HFF-Myc (cell line): ENCODE measurements at regions not wholly inside any gene's neighbourhood (a gene's known extent, or its start where the extent isn't known, plus 50 kb on each side); places are given as distances from the start of the nearest gene placed in this dataset.

ENCODE experiments used
- DNase-seq: peaks from one replicate; pipeline ENCODE4 v3.0.0-alpha.2; 2011; ENCODE audit warnings: low read depth; ENCODE audit errors: extremely low read depth
- H3K4me3 ChIP-seq: replicated peaks from 2 replicates; pipeline ENCODE4 v1.5.1; 2011; ENCODE audit warnings: low read depth, mild to moderate bottlenecking, control low read depth, low read length
- CTCF ChIP-seq: IDR thresholded peaks from 2 replicates; pipeline ENCODE4 v1.5.1; 2012; ENCODE audit warnings: mild to moderate bottlenecking, low read depth, low read length, control low read depth; ENCODE audit errors: missing control alignments

GRCh38 chr4:189376901-189377300 lies 563.8 kb upstream of the FRG1 start:
- TF ChIP-seq CTCF, result no peak
- no peak for DNase-seq
- no peak overlapping the region for H3K4me3 ChIP-seq

- no peak overlapping the region for H3K4me3 ChIP-seq
- no peak for DNase-seq
- TF ChIP-seq CTCF, result no peak
Measured at GRCh38 chr4:189377569-189377968, 563.1 kb upstream of the FRG1 start.

GRCh38 chr4:189385098-189385497 lies 555.6 kb upstream of the FRG1 start:
- H3K4me3 ChIP-seq, result no peak overlapping the region
- DNase-seq, result no peak
- no peak for TF ChIP-seq CTCF

GRCh38 chr4:189385579-189385978 lies 555.1 kb upstream of the FRG1 start:
- TF ChIP-seq CTCF, result no peak
- H3K4me3 ChIP-seq, result no peak overlapping the region
- no peak for DNase-seq

DNA sequence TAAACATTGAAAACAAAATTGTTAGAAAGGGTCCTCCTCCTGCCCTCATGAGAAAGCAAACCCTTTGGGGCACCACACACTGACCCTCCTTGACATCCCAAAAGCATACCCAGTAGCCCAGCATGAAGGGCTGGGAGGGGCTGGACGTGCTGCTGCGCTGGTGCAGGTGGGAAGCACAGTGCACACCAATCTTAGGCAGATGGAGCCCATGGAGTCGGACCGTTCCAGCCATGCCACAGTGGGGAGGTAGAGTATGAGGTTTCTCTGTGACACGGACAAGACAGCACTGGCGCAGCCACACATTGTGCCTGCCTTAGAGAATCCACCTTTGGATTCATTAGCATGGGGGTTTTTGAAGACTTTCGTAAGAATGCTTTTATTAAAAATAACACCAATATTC lies 544.2 kb upstream of the FRG1 start:
- no peak overlapping the region for H3K4me3 ChIP-seq
- no peak for TF ChIP-seq CTCF
- DNase-seq, result no peak

GRCh38 chr4:189404271-189404670 lies 536.4 kb upstream of the FRG1 start:
- TF ChIP-seq CTCF, result no peak
- H3K4me3 ChIP-seq, result no peak overlapping the region
- DNase-seq, result no peak

DNA sequence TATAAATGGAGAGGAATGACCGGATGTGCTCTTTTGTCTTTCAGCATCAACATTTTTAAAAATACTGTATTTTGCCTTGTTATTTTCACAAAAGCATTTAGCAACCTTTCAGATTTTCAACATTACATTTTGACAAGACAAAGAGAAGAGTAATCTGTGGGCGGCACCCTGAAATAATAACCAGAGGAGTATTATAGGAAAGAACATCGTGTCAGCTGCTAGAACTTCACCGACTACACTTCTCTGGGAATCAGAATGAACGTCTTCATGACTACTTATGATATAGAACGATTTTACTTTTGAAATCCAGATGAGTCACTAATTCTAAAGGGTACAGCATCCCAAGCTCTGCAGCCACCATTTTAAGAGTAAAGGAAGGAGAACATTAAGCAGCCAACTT lies 531.5 kb upstream of the FRG1 start:
- no peak for TF ChIP-seq CTCF
- no peak for DNase-seq
- no peak overlapping the region for H3K4me3 ChIP-seq
